Loucy (cell line): ENCODE measurements at regions not wholly inside any gene's neighbourhood (a gene's known extent, or its start where the extent isn't known, plus 50 kb on each side); places are given as distances from the start of the nearest gene placed in this dataset.

Source experiments
- H2AFZ ChIP-seq: fragments of 200-600 bp; sonication (generic); 2 replicates; pipeline ENCODE4 v1.6.0; 2016; ENCODE audit warnings: antibody characterized with exemption, mild to moderate bottlenecking, low read length, moderate library complexity
- H3F3A ChIP-seq: fragments of 200-600 bp; 2 replicates; pipeline ENCODE4 v1.6.0; 2016; ENCODE audit warnings: antibody characterized with exemption, low read depth, mild to moderate bottlenecking
- H3K27me3 ChIP-seq: fragments of 200-600 bp; sonication (generic); 2 replicates; pipeline ENCODE4 v1.6.1; 2014; ENCODE audit warnings: low read length, mild to moderate bottlenecking; ENCODE audit not compliant: insufficient read depth, poor library complexity, severe bottlenecking
- H3K36me3 ChIP-seq: fragments of 200-600 bp; sonication (generic); 2 replicates; pipeline ENCODE4 v1.6.1; 2016; ENCODE audit warnings: low read length; ENCODE audit not compliant: insufficient read depth
- H3K4me1 ChIP-seq: fragments of 200-600 bp; sonication (generic); 2 replicates; pipeline ENCODE4 v1.5.1; 2014; ENCODE audit warnings: low read length, mild to moderate bottlenecking; ENCODE audit not compliant: insufficient read depth, poor library complexity, severe bottlenecking
- H3K4me2 ChIP-seq: fragments of 200-600 bp; sonication (generic); 2 replicates; pipeline ENCODE4 v1.6.0; 2014; ENCODE audit warnings: antibody characterized with exemption, low read length, low read depth, mild to moderate bottlenecking; ENCODE audit not compliant: poor library complexity, severe bottlenecking
- H3K4me3 ChIP-seq: fragments of 200-600 bp; sonication (generic); 2 replicates; pipeline ENCODE4 v1.5.1; 2014; ENCODE audit warnings: low read length, mild to moderate bottlenecking, mixed read lengths; ENCODE audit not compliant: poor library complexity, severe bottlenecking
- H3K79me2 ChIP-seq: fragments of 200-600 bp; sonication (generic); 2 replicates; pipeline ENCODE4 v1.6.1; 2014; ENCODE audit warnings: low read length; ENCODE audit not compliant: insufficient read depth
- H3K9ac ChIP-seq: fragments of 200-600 bp; sonication (generic); 2 replicates; pipeline ENCODE4 v1.6.0; 2014; ENCODE audit warnings: mild to moderate bottlenecking, low read depth, low read length, moderate library complexity; ENCODE audit not compliant: poor library complexity, severe bottlenecking
- H3K9me2 ChIP-seq: fragments of 200-600 bp; sonication (generic); replicated peaks from 2 replicates; pipeline ENCODE4 v1.6.1; 2016; ENCODE audit warnings: low read depth, low read length, mixed read lengths
- H3K9me3 ChIP-seq: fragments of 200-600 bp; sonication (generic); 2 replicates; pipeline ENCODE4 v1.6.1; 2014; ENCODE audit warnings: mild to moderate bottlenecking, antibody characterized with exemption, low read length, low read depth; ENCODE audit not compliant: insufficient read depth
- H4K20me1 ChIP-seq: fragments of 200-600 bp; sonication (generic); 2 replicates; pipeline ENCODE4 v1.6.0; 2014; ENCODE audit warnings: antibody characterized with exemption, low read length, mild to moderate bottlenecking; ENCODE audit not compliant: insufficient read depth, poor library complexity, severe bottlenecking
- EZH2phosphoT487 ChIP-seq: fragments of 200-600 bp; IDR thresholded peaks from 2 replicates; pipeline ENCODE4 v1.6.1; 2018; ENCODE audit warnings: antibody characterized with exemption, mild to moderate bottlenecking, moderate library complexity, borderline replicate concordance
- TF ChIP-seq, protein P1 (sequence below): fragments of 200-600 bp; sonication (generic); conservative IDR thresholded peaks from 2 replicates; pipeline ENCODE4 v1.5.1; 2014; ENCODE audit warnings: mild to moderate bottlenecking, antibody characterized with exemption, low read length

GRCh38 chr5:164721656-164722055, 1216.2 kb downstream of the MAT2B start:
- H3K79me2 ChIP-seq: no peaks in the 10 kb centered on the region
- H3K27me3 ChIP-seq: no peaks in the 10 kb centered on the region
- H4K20me1 ChIP-seq: no peaks in the 10 kb centered on the region
- no peak overlapping the region for H3K4me2 ChIP-seq
- no peaks in the 10 kb centered on the region for H3K36me3 ChIP-seq
- H3K4me1 ChIP-seq: no peaks in the 10 kb centered on the region
- no peaks in the 10 kb centered on the region for H3K9me3 ChIP-seq
- no peak overlapping the region for H3K4me3 ChIP-seq
- TF ChIP-seq, protein P1, sequence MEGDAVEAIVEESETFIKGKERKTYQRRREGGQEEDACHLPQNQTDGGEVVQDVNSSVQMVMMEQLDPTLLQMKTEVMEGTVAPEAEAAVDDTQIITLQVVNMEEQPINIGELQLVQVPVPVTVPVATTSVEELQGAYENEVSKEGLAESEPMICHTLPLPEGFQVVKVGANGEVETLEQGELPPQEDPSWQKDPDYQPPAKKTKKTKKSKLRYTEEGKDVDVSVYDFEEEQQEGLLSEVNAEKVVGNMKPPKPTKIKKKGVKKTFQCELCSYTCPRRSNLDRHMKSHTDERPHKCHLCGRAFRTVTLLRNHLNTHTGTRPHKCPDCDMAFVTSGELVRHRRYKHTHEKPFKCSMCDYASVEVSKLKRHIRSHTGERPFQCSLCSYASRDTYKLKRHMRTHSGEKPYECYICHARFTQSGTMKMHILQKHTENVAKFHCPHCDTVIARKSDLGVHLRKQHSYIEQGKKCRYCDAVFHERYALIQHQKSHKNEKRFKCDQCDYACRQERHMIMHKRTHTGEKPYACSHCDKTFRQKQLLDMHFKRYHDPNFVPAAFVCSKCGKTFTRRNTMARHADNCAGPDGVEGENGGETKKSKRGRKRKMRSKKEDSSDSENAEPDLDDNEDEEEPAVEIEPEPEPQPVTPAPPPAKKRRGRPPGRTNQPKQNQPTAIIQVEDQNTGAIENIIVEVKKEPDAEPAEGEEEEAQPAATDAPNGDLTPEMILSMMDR: no peak
- no peak for TF ChIP-seq EZH2phosphoT487
- H3F3A ChIP-seq: no peaks in the 10 kb centered on the region
- no peak overlapping the region for H2AFZ ChIP-seq
- no peak overlapping the region for H3K9ac ChIP-seq
- no peaks in the 10 kb centered on the region for H3K9me2 ChIP-seq

GRCh38 chr5:164722702-164723101, 1217.3 kb downstream of the MAT2B start:
- Histone ChIP-seq H2AFZ (no peak overlapping the region), H3K36me3 (no peaks in the 10 kb centered on the region), H3F3A (no peaks in the 10 kb centered on the region), H3K27me3 (no peaks in the 10 kb centered on the region), H3K9me3 (no peaks in the 10 kb centered on the region), H3K79me2 (no peaks in the 10 kb centered on the region), H3K4me3 (no peak overlapping the region), H3K4me1 (no peaks in the 10 kb centered on the region), H4K20me1 (no peaks in the 10 kb centered on the region), H3K9me2 (no peaks in the 10 kb centered on the region), H3K9ac (no peak overlapping the region), H3K4me2 (no peak overlapping the region)
- no peak for TF ChIP-seq EZH2phosphoT487
- TF ChIP-seq, protein P1: no peak

DNA sequence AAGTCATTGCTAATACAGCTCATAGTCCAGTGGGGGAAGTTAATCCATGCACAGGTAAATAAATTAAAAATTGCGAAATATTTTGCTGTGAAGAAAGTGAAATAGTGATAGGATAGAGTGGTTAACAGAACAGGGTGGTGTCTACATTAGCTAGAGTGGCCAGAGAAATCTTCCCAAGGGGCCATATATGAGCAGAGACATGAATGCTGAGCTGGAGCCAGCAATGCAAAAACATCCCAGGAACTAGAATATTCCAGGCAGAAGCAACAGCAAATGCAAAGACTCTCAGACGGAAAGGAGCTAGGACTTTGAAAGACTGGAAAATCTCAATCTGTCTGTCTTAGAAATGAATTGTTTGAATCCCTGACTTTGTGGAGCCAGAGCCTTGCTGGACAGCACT, 1221.6 kb downstream of the MAT2B start:
- Histone ChIP-seq H3K9ac (no peak overlapping the region), H2AFZ (no peak overlapping the region), H3K36me3 (no peaks in the 10 kb centered on the region), H3K9me3 (no peaks in the 10 kb centered on the region), H3K4me1 (no peaks in the 10 kb centered on the region), H3K79me2 (no peaks in the 10 kb centered on the region), H3F3A (no peaks in the 10 kb centered on the region), H3K4me3 (no peak overlapping the region), H3K9me2 (no peaks in the 10 kb centered on the region), H3K27me3 (no peaks in the 10 kb centered on the region), H3K4me2 (no peak overlapping the region), H4K20me1 (no peaks in the 10 kb centered on the region)
- TF ChIP-seq, protein P1: no peak
- no peak for TF ChIP-seq EZH2phosphoT487
